GM20000 (cell line): ENCODE measurements at regions not wholly inside any gene's neighbourhood (a gene's known extent, or its start where the extent isn't known, plus 50 kb on each side); places are given as distances from the start of the nearest gene placed in this dataset.

Source experiments
- DNase-seq: peaks from one replicate; pipeline ENCODE4 v3.0.0; 2012; ENCODE audit warnings: low spot score
- TF ChIP-seq, protein P1 (sequence below): IDR thresholded peaks from 2 replicates; pipeline ENCODE4 v1.5.1; 2012; ENCODE audit warnings: mild to moderate bottlenecking, control low read depth; ENCODE audit errors: extremely low read depth, missing control alignments

GRCh38 chr4:13118633-13119032 is 365.5 kb downstream of the RAB28 start:
- TF ChIP-seq, protein P1, sequence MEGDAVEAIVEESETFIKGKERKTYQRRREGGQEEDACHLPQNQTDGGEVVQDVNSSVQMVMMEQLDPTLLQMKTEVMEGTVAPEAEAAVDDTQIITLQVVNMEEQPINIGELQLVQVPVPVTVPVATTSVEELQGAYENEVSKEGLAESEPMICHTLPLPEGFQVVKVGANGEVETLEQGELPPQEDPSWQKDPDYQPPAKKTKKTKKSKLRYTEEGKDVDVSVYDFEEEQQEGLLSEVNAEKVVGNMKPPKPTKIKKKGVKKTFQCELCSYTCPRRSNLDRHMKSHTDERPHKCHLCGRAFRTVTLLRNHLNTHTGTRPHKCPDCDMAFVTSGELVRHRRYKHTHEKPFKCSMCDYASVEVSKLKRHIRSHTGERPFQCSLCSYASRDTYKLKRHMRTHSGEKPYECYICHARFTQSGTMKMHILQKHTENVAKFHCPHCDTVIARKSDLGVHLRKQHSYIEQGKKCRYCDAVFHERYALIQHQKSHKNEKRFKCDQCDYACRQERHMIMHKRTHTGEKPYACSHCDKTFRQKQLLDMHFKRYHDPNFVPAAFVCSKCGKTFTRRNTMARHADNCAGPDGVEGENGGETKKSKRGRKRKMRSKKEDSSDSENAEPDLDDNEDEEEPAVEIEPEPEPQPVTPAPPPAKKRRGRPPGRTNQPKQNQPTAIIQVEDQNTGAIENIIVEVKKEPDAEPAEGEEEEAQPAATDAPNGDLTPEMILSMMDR = no peak
- DNase-seq = no peak

GRCh38 chr4:13117185-13117584 is 367.0 kb downstream of the RAB28 start:
- TF ChIP-seq, protein P1 = no peak
- DNase-seq = no peak

DNA sequence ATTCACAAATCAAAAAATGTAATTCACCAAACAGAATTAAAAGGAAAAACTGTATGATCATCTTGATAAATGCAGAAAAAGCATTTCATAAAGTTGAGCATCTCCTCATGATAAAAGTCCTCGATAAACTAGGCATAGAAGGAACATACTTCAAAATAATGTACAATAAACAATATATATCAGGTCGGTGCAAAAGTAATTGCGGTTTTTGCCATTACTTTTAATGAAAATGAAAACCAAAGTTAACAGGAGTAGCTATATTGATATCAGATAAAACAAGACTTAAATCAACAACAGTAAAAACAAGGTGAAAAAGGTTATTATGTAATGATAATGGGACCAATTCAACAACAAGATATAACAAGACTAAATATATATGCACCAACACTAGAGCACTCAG is 372.1 kb downstream of the RAB28 start:
- TF ChIP-seq, protein P1 = no peak
- no peak for DNase-seq

DNA sequence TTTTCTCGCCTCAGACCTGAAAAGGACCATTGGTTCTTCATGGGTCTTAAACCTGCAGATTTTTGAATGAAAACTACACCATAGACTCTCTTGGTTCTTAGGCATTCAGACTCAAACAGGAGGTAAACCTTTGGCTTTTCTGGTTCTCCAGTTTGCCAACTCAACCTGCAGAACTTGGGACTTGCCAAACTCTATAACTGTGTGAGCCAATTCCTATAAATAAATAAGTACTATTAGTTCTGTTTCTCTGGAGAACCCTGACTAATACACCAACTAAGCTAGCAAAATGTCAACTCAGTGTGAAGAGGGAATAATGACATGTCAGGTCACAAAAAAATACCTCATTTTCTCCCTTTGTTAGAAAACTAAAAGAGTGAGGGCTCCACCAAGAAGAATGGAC is 374.6 kb downstream of the RAB28 start:
- no peak for DNase-seq
- TF ChIP-seq, protein P1 = no peak

DNA sequence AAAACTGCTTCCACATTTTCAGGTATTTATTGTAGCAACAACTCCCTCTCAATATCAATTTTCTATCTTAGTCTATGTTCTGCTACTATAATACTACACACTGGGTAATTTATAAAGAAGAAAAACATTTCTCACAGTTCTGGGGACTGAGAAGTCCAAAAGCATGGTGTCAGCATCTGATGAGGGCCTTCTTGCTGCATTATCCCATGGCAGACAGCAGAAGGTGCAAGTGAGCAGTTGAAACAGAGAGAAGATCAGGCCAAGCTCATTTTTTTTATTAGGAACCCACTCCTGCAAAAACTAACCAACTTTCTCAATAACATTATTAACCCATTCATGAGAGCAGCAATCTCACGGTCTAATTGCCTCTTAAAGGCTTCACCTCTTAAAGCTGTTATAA is 376.0 kb downstream of the RAB28 start:
- no peak for DNase-seq
- TF ChIP-seq, protein P1 = no peak

GRCh38 chr4:13103382-13104015 is 380.6 kb downstream of the RAB28 start:
- no peak for DNase-seq
- TF ChIP-seq, protein P1 = no peak

GRCh38 chr4:13102092-13102742 is 381.9 kb downstream of the RAB28 start:
- DNase-seq = no peak
- TF ChIP-seq, protein P1 = no peak
